ENCODE measurements at regions not wholly inside any gene's neighbourhood (a gene's known extent, or its start where the extent isn't known, plus 50 kb on each side); places are given as distances from the start of the nearest gene placed in this dataset.

DNA sequence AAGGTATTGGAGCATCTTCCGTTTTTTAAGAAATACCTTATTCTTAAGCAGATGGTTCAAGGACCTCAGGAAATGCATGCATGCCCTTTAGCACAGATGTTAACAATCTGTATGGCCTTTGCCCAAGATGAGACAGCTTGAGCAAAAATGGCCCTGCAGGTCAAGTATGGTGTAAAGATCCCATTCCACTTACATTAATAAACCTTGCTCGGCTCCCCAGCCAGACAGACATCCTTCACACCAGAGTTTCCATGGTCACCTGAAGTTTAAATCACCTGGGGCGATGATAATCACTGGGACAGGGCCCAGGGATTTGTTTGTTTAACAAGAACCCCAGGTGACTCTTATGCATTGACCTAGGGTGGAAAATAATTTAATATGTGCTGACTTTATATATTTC is 287.0 kb upstream of the NOCT start:
- TF ChIP-seq, protein P1, sequence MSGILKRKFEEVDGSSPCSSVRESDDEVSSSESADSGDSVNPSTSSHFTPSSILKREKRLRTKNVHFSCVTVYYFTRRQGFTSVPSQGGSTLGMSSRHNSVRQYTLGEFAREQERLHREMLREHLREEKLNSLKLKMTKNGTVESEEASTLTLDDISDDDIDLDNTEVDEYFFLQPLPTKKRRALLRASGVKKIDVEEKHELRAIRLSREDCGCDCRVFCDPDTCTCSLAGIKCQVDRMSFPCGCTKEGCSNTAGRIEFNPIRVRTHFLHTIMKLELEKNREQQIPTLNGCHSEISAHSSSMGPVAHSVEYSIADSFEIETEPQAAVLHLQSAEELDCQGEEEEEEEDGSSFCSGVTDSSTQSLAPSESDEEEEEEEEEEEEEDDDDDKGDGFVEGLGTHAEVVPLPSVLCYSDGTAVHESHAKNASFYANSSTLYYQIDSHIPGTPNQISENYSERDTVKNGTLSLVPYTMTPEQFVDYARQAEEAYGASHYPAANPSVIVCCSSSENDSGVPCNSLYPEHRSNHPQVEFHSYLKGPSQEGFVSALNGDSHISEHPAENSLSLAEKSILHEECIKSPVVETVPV (CRISPR knock-in tag; IDR thresholded peaks at IDR 0.05): no peak
- TF ChIP-seq RARB (CRISPR knock-in tag; IDR thresholded peaks at IDR 0.05) (no peak), ESRRG (CRISPR knock-in tag; IDR thresholded peaks at IDR 0.05) (no peak)

All from SK-N-SH treated with all-trans-retinoic acid at 6 μM for 48 hours (cell line).